GM23338 (cell line): ENCODE measurements at regions not wholly inside any gene's neighbourhood (a gene's known extent, or its start where the extent isn't known, plus 50 kb on each side); places are given as distances from the start of the nearest gene placed in this dataset.

Experiments
- CTCF ChIP-seq, 2 experiments: fragments of 200-600 bp in 1 of 2; sonication (generic) in 1 of 2; conservative IDR thresholded peaks; 2 replicates each; pipeline versions ENCODE4 v1.5.1 to v1.6.1; 2016 to 2017; ENCODE audit warnings: antibody characterized with exemption in 2 of 2, low read depth in 2 of 2, mild to moderate bottlenecking in 2 of 2, moderate library complexity in 1 of 2
- EZH2 ChIP-seq: fragments of 200-600 bp; sonication (generic); IDR thresholded peaks from one replicate; pipeline ENCODE4 v1.8.0; 2017; ENCODE audit warnings: antibody characterized with exemption, mild to moderate bottlenecking, low read depth; ENCODE audit not compliant: unreplicated experiment
- EZH2phosphoT487 ChIP-seq: fragments of 200-600 bp; sonication (generic); IDR thresholded peaks from one replicate; pipeline ENCODE4 v1.8.1; 2018; ENCODE audit warnings: antibody characterized with exemption; ENCODE audit not compliant: unreplicated experiment
- JUNB ChIP-seq: IDR thresholded peaks from one replicate; pipeline ENCODE4 v1.6.1; 2016; ENCODE audit warnings: antibody characterized with exemption; ENCODE audit not compliant: unreplicated experiment
- NANOG ChIP-seq: IDR thresholded peaks from 2 replicates; pipeline ENCODE4 v1.6.1; 2016; ENCODE audit warnings: antibody characterized with exemption, borderline replicate concordance
- TF ChIP-seq, protein P1 (sequence below): IDR thresholded peaks from one replicate; pipeline ENCODE4 v1.6.1; 2018; ENCODE audit warnings: antibody characterized with exemption; ENCODE audit not compliant: unreplicated experiment

DNA sequence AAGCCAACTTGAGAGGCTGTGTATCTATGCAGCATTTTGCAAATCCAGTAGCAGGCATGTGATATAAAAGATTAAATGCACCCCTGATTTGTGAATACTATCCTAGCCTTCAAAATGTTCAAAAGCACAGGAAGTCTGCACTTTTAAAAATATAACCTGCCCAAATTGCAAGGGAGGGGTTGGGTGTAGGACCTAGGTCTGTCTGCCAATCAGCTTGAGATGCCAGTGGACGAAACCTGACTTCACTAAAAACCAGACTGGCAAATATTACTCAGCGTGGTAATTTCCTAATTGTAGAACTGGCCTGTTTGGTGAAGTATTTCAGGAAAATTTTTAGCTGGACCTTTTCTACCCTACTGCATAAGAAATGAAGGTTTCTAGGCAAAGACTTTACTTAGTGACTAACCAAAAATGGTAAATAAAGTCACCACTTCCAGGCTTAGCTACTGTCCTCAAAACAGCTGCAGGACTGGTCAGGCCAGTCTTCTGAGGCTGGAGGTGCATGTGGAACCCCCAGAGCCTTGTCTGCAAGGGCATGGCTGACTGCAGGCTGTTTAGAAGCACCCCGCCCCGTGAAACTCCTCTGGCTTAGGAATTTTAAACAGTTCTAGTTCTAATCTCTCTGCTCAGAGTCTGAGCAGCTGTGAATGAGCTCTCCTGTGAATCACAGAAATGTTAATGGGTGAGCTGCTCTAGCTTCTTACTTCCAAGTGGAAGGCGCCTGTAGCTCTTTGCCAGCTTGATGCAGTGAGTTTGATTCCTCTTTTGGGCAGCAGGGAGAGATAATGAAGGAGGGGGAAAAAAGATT lies 104.4 kb upstream of the ESR1 start:
- no peak for TF ChIP-seq CTCF (conservative IDR thresholded peaks at IDR 0.05; ENCODE audit: low read depth in 2 of 2)
- no peak for TF ChIP-seq JUNB
- TF ChIP-seq, protein P1, sequence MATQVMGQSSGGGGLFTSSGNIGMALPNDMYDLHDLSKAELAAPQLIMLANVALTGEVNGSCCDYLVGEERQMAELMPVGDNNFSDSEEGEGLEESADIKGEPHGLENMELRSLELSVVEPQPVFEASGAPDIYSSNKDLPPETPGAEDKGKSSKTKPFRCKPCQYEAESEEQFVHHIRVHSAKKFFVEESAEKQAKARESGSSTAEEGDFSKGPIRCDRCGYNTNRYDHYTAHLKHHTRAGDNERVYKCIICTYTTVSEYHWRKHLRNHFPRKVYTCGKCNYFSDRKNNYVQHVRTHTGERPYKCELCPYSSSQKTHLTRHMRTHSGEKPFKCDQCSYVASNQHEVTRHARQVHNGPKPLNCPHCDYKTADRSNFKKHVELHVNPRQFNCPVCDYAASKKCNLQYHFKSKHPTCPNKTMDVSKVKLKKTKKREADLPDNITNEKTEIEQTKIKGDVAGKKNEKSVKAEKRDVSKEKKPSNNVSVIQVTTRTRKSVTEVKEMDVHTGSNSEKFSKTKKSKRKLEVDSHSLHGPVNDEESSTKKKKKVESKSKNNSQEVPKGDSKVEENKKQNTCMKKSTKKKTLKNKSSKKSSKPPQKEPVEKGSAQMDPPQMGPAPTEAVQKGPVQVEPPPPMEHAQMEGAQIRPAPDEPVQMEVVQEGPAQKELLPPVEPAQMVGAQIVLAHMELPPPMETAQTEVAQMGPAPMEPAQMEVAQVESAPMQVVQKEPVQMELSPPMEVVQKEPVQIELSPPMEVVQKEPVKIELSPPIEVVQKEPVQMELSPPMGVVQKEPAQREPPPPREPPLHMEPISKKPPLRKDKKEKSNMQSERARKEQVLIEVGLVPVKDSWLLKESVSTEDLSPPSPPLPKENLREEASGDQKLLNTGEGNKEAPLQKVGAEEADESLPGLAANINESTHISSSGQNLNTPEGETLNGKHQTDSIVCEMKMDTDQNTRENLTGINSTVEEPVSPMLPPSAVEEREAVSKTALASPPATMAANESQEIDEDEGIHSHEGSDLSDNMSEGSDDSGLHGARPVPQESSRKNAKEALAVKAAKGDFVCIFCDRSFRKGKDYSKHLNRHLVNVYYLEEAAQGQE, result no peak
- TF ChIP-seq NANOG, result no peak
- TF ChIP-seq EZH2phosphoT487, result no peak
- TF ChIP-seq EZH2, result no peak
